ENCODE measurements at regions not wholly inside any gene's neighbourhood (a gene's known extent, or its start where the extent isn't known, plus 50 kb on each side); places are given as distances from the start of the nearest gene placed in this dataset.

DNA sequence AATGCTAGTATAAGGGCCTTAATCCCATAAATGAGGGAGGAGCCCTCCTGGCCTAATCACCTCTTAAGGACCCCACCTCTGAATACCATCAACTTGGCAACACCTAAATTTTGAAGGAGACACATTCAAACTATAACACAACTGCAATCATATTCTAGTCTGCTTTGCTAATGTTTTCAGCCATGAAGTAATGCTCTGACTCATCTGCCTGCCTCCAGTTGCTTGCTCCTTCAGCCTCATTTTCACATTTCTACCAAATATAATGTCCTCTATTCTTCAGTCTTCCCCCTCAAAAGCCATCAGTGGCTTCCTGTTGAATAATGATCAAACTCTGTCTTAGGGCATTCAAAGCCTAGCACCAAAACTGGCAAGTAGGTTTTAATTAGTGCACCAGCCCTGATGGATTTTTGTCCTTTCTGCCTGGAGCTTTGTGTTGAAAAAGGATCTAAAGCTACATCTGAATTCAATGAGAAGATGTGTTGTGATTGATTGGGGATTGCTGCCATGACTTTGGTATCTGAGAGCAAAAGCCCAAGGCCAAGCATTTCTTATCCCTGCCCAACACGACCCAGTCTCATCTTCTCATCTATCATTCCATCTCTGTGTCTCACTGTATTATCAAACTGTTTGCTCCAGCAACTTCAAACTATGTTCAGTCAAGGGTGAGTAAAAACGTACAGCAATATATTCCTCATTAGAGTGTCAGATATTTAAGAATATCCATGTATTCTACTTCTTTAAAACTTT lies 140.8 kb upstream of the ELAC2 start:
- BruUV-seq (replicated peaks): no TSS peak
- no peaks in the 10 kb centered on the region for H3K36me3 Mint-ChIP-seq (ENCODE audit: insufficient read depth, unreplicated experiment)
- POLR2A ChIA-PET: interaction anchor here (0.7 kb wide), 1 partner anchor 1464 kb away, joined by 3 read pairs; no protein-coding TSS in a partner anchor
- H3K4me3 Mint-ChIP-seq (ENCODE audit: unreplicated experiment): no peak overlapping the region
- intact Hi-C loops (cut with micrococcal nuclease): no loop called here
- no peak for DNase-seq (ENCODE audit: unreplicated experiment)
- no peak overlapping the region for H3K27ac Mint-ChIP-seq (ENCODE audit: low read depth, unreplicated experiment)
- CTCF ChIA-PET: no interaction called here
- no peaks in the 10 kb centered on the region for H3K27me3 Mint-ChIP-seq (ENCODE audit: insufficient read depth, unreplicated experiment)
- TF ChIP-seq, protein P1, sequence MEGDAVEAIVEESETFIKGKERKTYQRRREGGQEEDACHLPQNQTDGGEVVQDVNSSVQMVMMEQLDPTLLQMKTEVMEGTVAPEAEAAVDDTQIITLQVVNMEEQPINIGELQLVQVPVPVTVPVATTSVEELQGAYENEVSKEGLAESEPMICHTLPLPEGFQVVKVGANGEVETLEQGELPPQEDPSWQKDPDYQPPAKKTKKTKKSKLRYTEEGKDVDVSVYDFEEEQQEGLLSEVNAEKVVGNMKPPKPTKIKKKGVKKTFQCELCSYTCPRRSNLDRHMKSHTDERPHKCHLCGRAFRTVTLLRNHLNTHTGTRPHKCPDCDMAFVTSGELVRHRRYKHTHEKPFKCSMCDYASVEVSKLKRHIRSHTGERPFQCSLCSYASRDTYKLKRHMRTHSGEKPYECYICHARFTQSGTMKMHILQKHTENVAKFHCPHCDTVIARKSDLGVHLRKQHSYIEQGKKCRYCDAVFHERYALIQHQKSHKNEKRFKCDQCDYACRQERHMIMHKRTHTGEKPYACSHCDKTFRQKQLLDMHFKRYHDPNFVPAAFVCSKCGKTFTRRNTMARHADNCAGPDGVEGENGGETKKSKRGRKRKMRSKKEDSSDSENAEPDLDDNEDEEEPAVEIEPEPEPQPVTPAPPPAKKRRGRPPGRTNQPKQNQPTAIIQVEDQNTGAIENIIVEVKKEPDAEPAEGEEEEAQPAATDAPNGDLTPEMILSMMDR (IDR thresholded peaks at IDR 0.05; ENCODE audit: unreplicated experiment): no peak
- no peaks in the 10 kb centered on the region for H3K4me1 Mint-ChIP-seq (ENCODE audit: insufficient read depth, unreplicated experiment)
- H3K9me3 Mint-ChIP-seq (ENCODE audit: unreplicated experiment): no peaks in the 10 kb centered on the region

DNA sequence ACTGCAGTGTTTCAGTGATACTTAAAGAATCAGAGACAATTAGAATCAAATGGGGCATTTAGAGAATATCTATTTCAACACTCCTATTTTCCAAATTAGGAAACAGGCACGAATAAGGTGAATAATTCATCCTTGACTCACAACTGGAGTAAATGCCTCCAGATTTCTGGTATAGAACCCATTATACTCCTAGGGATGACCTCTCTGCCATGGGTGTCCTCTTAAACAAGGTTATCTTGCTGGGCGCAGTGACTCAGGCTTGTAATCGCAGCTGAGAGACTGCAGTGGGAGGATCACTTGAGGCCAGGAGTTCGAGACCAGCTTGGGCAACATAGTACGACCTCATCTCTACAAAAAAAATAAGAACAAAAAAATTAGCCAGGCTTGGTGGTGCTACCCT lies 139.8 kb upstream of the ELAC2 start:
- ChIA-PET CTCF (no interaction called here), POLR2A (interaction anchor here (0.7 kb wide), 1 partner anchor 1465 kb away, joined by 3 read pairs; no protein-coding TSS in a partner anchor)
- BruUV-seq (replicated peaks): no TSS peak
- Mint-ChIP-seq H3K36me3 (ENCODE audit: insufficient read depth, unreplicated experiment) (no peaks in the 10 kb centered on the region), H3K4me1 (ENCODE audit: insufficient read depth, unreplicated experiment) (peaks cover 2% of the 10 kb centered on the region), H3K9me3 (ENCODE audit: unreplicated experiment) (no peaks in the 10 kb centered on the region), H3K27ac (ENCODE audit: low read depth, unreplicated experiment) (no peak overlapping the region), H3K4me3 (ENCODE audit: unreplicated experiment) (no peak overlapping the region), H3K27me3 (ENCODE audit: insufficient read depth, unreplicated experiment) (no peaks in the 10 kb centered on the region)
- intact Hi-C loops (cut with micrococcal nuclease): no loop called here
- no peak for DNase-seq (ENCODE audit: unreplicated experiment)
- TF ChIP-seq, protein P1 (IDR thresholded peaks at IDR 0.05; ENCODE audit: unreplicated experiment): no peak

DNA sequence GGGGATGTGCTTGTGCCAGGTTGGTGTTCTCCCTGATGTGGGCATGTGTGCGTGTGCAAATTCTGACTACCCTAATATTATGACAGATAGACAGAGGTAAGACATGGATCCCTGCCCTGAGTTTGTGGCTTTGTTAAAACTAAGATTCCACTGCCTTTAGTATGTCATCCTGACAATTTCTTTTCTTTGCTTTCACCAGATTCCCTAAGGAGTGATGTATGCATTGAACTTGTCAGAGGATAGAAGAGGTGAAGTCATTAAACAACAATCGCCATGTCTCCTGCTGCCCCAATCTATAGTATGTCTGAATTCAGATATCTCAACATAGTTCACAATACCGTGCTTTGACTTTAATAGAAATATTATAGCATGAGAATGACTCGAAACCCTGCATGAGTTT lies 137.1 kb upstream of the ELAC2 start:
- Mint-ChIP-seq H3K36me3 (ENCODE audit: insufficient read depth, unreplicated experiment) (no peaks in the 10 kb centered on the region), H3K27me3 (ENCODE audit: insufficient read depth, unreplicated experiment) (no peaks in the 10 kb centered on the region), H3K27ac (ENCODE audit: low read depth, unreplicated experiment) (no peak overlapping the region), H3K4me1 (ENCODE audit: insufficient read depth, unreplicated experiment) (peaks cover 6% of the 10 kb centered on the region), H3K4me3 (ENCODE audit: unreplicated experiment) (no peak overlapping the region), H3K9me3 (ENCODE audit: unreplicated experiment) (no peaks in the 10 kb centered on the region)
- CTCF ChIA-PET: no interaction called here
- BruUV-seq (replicated peaks): no TSS peak
- POLR2A ChIA-PET: no interaction called here
- TF ChIP-seq, protein P1 (IDR thresholded peaks at IDR 0.05; ENCODE audit: unreplicated experiment): no peak
- intact Hi-C loops (cut with micrococcal nuclease): no loop called here
- no peak for DNase-seq (ENCODE audit: unreplicated experiment)

DNA sequence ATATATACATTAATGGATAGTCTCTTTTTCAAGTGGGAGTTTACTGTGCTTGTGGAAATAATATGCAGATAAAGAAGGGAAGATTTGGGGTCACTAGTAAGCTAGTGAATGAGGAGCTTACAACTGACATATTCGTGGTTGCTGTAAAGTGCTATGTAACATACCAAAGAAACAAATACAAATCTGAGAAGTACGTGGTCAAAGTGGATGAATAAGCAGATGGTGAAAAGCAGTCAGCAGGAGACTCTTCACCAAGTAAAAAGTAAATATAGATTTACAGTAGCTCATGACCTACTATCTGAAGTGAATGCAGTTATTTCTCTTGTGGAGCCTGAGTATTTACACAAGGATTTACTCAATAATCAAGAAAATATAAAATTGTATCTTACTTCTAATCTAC lies 136.6 kb upstream of the ELAC2 start:
- TF ChIP-seq, protein P1 (IDR thresholded peaks at IDR 0.05; ENCODE audit: unreplicated experiment): no peak
- H3K36me3 Mint-ChIP-seq (ENCODE audit: insufficient read depth, unreplicated experiment): no peaks in the 10 kb centered on the region
- no peaks in the 10 kb centered on the region for H3K27me3 Mint-ChIP-seq (ENCODE audit: insufficient read depth, unreplicated experiment)
- H3K27ac Mint-ChIP-seq (ENCODE audit: low read depth, unreplicated experiment): no peak overlapping the region
- ChIA-PET CTCF (interaction anchor here (0.6 to 1.5 kb wide), 2 partner anchors 39 to 125 kb away, joined by 3 read pairs; no protein-coding TSS in a partner anchor), POLR2A (no interaction called here)
- intact Hi-C loops (cut with micrococcal nuclease): no loop called here
- no peak overlapping the region for H3K4me3 Mint-ChIP-seq (ENCODE audit: unreplicated experiment)
- peaks cover 6% of the 10 kb centered on the region for H3K4me1 Mint-ChIP-seq (ENCODE audit: insufficient read depth, unreplicated experiment)
- BruUV-seq (replicated peaks): no TSS peak
- no peaks in the 10 kb centered on the region for H3K9me3 Mint-ChIP-seq (ENCODE audit: unreplicated experiment)
- no peak for DNase-seq (ENCODE audit: unreplicated experiment)
